SK-N-SH (cell line): ENCODE measurements at regions not wholly inside any gene's neighbourhood (a gene's known extent, or its start where the extent isn't known, plus 50 kb on each side); places are given as distances from the start of the nearest gene placed in this dataset.

Source experiments
- CTCF ChIA-PET: fragments of 300-600, 350-600 bp; formaldehyde crosslinking; extraction: SDS; loops from one replicate; lab custom pipeline; 2021; lab: Yijun Ruan, JAX
- POLR2A ChIA-PET: fragments of 350-600 bp; sonication (Branson Sonifier 250); formaldehyde crosslinking; extraction: SDS; loops from one replicate; lab custom pipeline; 2020; ENCODE audit warnings: antibody characterized with exemption, inconsistent platforms; lab: Yijun Ruan, JAX
- DNase-seq: peaks from one replicate; pipeline ENCODE4 v3.0.0; 2012
- H2AFZ ChIP-seq: fragments of 200-600 bp; sonication (generic); 2 replicates; pipeline ENCODE4 v1.8.1; 2016; ENCODE audit warnings: antibody characterized with exemption, mild to moderate bottlenecking, low read depth
- H3F3A ChIP-seq: fragments of 200-600 bp; sonication (generic); replicated peaks from 2 replicates; pipeline ENCODE3; 2016; ENCODE audit warnings: antibody characterized with exemption, mild to moderate bottlenecking; ENCODE audit not compliant: insufficient read depth
- H3K27ac ChIP-seq, 2 experiments: fragments of 200-500 bp in 1 of 2; fragments of 200-600 bp in 1 of 2; sonication (Bioruptor generic) in 1 of 2; sonication (generic), shearing (Covaris generic) in 1 of 2; 2 replicates each; pipeline versions ENCODE4 v1.5.1 to v1.6.1; 2014 to 2016; ENCODE audit warnings: low read depth in 2 of 2, inconsistent platforms in 1 of 2, low read length in 1 of 2, mild to moderate bottlenecking in 1 of 2, mixed read lengths in 1 of 2
- H3K27me3 ChIP-seq: fragments of 200-600 bp; sonication (generic), shearing (Covaris generic); 2 replicates; pipeline ENCODE4 v1.6.1; 2016; ENCODE audit warnings: mixed run types; ENCODE audit not compliant: insufficient read depth
- H3K36me3 ChIP-seq, 2 experiments: fragments of 200-500 bp in 1 of 2; fragments of 200-600 bp in 1 of 2; sonication (Bioruptor generic) in 1 of 2; sonication (generic) in 1 of 2; replicated peaks in 1 of 2; 2 replicates each; pipeline versions ENCODE3 to v1.5.1; 2014 to 2016; ENCODE audit warnings: low read length in 1 of 2, mild to moderate bottlenecking in 1 of 2; ENCODE audit not compliant: insufficient read depth in 2 of 2, control insufficient read depth in 1 of 2
- H3K4me1 ChIP-seq, 2 experiments: fragments of 200-500 bp in 1 of 2; fragments of 200-600 bp in 1 of 2; sonication (Bioruptor generic) in 1 of 2; sonication (generic), shearing (Covaris generic) in 1 of 2; 2 replicates each; pipeline versions ENCODE4 v1.5.1 to v1.6.1; 2014 to 2016; ENCODE audit warnings: low read depth in 1 of 2, low read length in 1 of 2, mixed run types in 1 of 2; ENCODE audit not compliant: insufficient read depth in 2 of 2, control insufficient read depth in 1 of 2
- H3K4me2 ChIP-seq: fragments of 200-600 bp; sonication (generic), shearing (Covaris generic); 2 replicates; pipeline ENCODE4 v1.6.1; 2017; ENCODE audit warnings: mixed run types
- H3K4me3 ChIP-seq, 2 experiments: fragments of 200-500 bp in 1 of 2; fragments of 200-600 bp in 1 of 2; sonication (Bioruptor generic) in 1 of 2; sonication (generic), shearing (Covaris generic) in 1 of 2; 2 replicates each; pipeline versions ENCODE4 v1.5.1 to v1.8.1; 2014 to 2016; ENCODE audit warnings: low read depth in 2 of 2, inconsistent platforms in 1 of 2, low read length in 1 of 2, mild to moderate bottlenecking in 1 of 2, mixed read lengths in 1 of 2, moderate library complexity in 1 of 2
- H3K79me2 ChIP-seq: fragments of 200-600 bp; sonication (generic); 2 replicates; pipeline ENCODE4 v1.8.1; 2017; ENCODE audit warnings: mild to moderate bottlenecking; ENCODE audit not compliant: insufficient read depth
- H3K9ac ChIP-seq: fragments of 200-600 bp; sonication (generic); 2 replicates; pipeline ENCODE4 v1.6.1; 2017; ENCODE audit warnings: mixed run types
- H3K9me2 ChIP-seq: fragments of 200-600 bp; sonication (generic); 2 replicates; pipeline ENCODE4 v1.6.1; 2017; ENCODE audit warnings: mixed run types
- H3K9me3 ChIP-seq: fragments of 200-600 bp; sonication (generic); 2 replicates; pipeline ENCODE4 v1.6.1; 2017; ENCODE audit warnings: mixed run types, mild to moderate bottlenecking, moderate library complexity
- H4K20me1 ChIP-seq: fragments of 200-600 bp; sonication (generic); 2 replicates; pipeline ENCODE4 v1.6.1; 2017; ENCODE audit warnings: mild to moderate bottlenecking, mixed run types; ENCODE audit not compliant: insufficient read depth
- CHD2 ChIP-seq: fragments of 150-350 bp; IDR thresholded peaks from 2 replicates; pipeline ENCODE4 v1.6.1; 2018; ENCODE audit warnings: low read length; ENCODE audit not compliant: partially characterized antibody
- EP300 ChIP-seq, 2 experiments: IDR thresholded peaks; 2 replicates each; pipeline versions ENCODE4 v1.4.0 to v1.6.1; 2012; ENCODE audit warnings: borderline replicate concordance in 1 of 2, low read depth in 1 of 2, low read length in 1 of 2
- FOSL2 ChIP-seq: IDR thresholded peaks from 2 replicates; pipeline ENCODE4 v1.4.0; 2012; ENCODE audit warnings: low read depth, mild to moderate bottlenecking, moderate library complexity, borderline replicate concordance
- JUND ChIP-seq: IDR thresholded peaks from 2 replicates; pipeline ENCODE4 v1.4.0; 2012
- MEF2A ChIP-seq: IDR thresholded peaks from 2 replicates; pipeline ENCODE4 v1.4.0; 2012; ENCODE audit warnings: low read depth, borderline replicate concordance
- POLR2AphosphoS5 ChIP-seq: IDR thresholded peaks from 2 replicates; pipeline ENCODE4 v1.6.1; 2012; ENCODE audit warnings: low read depth, low read length
- RAD21 ChIP-seq: IDR thresholded peaks from 2 replicates; pipeline ENCODE4 v1.6.1; 2012; ENCODE audit warnings: mild to moderate bottlenecking, low read length
- RCOR1 ChIP-seq: fragments of 150-350 bp; IDR thresholded peaks from 2 replicates; pipeline ENCODE4 v1.6.1; 2017; ENCODE audit warnings: antibody characterized with exemption, low read length
- RXRA ChIP-seq: IDR thresholded peaks from 2 replicates; pipeline ENCODE4 v1.4.0; 2012; ENCODE audit warnings: low read depth, mild to moderate bottlenecking, borderline replicate concordance
- SMC3 ChIP-seq: IDR thresholded peaks from 2 replicates; pipeline ENCODE4 v1.6.1; 2012; ENCODE audit warnings: low read depth, low read length, improper control_type of control experiment
- TCF12 ChIP-seq: IDR thresholded peaks from 2 replicates; pipeline ENCODE4 v1.4.0; 2012
- YY1 ChIP-seq: IDR thresholded peaks from 2 replicates; pipeline ENCODE4 v1.4.0; 2012; ENCODE audit warnings: low read depth, mild to moderate bottlenecking
- WGBS: methylation state at CpG from one replicate; pipeline ENCODE4 v1.1.6; 2017; ENCODE audit warnings: low lambda C conversion rate; 5-methylcytosine and 5-hydroxymethylcytosine counted together
- TF ChIP-seq, protein P1 (sequence below): IDR thresholded peaks from 2 replicates; pipeline ENCODE4 v1.6.1; 2012; ENCODE audit warnings: mild to moderate bottlenecking, low read depth, low read length, moderate library complexity
- TF ChIP-seq, protein P2 (sequence below): IDR thresholded peaks from 2 replicates; pipeline ENCODE4 v1.4.0; 2012; ENCODE audit warnings: low read depth
- TF ChIP-seq, protein P3 (sequence below): fragments of 150-350 bp; IDR thresholded peaks from 2 replicates; pipeline ENCODE4 v1.6.1; 2016; ENCODE audit warnings: mild to moderate bottlenecking, low read depth, low read length
- TF ChIP-seq, protein P4 (sequence below): IDR thresholded peaks from 2 replicates; pipeline ENCODE4; 2012

DNA sequence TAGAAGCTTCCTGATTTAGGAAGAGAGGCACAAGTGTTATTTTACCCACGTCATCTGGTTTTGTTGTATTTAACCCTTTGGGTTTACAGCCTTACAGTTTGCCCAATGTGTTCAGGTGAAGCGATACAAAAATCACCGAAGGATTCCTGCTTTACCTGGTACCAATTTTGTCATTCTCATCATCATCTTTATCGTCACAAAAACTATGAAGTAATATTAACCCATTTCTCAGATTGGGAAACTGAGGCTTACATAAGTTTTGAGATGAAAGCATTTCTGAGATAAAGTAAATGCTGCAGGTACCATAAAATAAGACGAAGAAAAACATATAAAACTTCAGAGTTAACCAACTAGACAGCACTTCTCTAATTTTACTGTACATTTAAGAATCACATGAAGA is 370.6 kb upstream of the OR4E1 start:
- Histone ChIP-seq H2AFZ (no peak overlapping the region), H3K79me2 (no peaks in the 10 kb centered on the region), H3K27me3 (no peaks in the 10 kb centered on the region; the same call in 1 of the 2 replicates), H3K9me2 (no peaks in the 10 kb centered on the region), H3K9me3 (no peaks in the 10 kb centered on the region), H3K9ac (no peak overlapping the region), H3F3A (no peaks in the 10 kb centered on the region), H3K36me3 (no peaks in the 10 kb centered on the region), H3K4me3 (no peak overlapping the region), H4K20me1 (no peaks in the 10 kb centered on the region), H3K4me1 (no peaks in the 10 kb centered on the region), H3K27ac (no peak overlapping the region), H3K4me2 (no peak overlapping the region)
- WGBS, result 2% methylated on average over 5 of the region's 5 CpGs
- DNase-seq, result no peak
- ChIA-PET POLR2A (no interaction called here), CTCF (no interaction called here)
- TF ChIP-seq, protein P1, sequence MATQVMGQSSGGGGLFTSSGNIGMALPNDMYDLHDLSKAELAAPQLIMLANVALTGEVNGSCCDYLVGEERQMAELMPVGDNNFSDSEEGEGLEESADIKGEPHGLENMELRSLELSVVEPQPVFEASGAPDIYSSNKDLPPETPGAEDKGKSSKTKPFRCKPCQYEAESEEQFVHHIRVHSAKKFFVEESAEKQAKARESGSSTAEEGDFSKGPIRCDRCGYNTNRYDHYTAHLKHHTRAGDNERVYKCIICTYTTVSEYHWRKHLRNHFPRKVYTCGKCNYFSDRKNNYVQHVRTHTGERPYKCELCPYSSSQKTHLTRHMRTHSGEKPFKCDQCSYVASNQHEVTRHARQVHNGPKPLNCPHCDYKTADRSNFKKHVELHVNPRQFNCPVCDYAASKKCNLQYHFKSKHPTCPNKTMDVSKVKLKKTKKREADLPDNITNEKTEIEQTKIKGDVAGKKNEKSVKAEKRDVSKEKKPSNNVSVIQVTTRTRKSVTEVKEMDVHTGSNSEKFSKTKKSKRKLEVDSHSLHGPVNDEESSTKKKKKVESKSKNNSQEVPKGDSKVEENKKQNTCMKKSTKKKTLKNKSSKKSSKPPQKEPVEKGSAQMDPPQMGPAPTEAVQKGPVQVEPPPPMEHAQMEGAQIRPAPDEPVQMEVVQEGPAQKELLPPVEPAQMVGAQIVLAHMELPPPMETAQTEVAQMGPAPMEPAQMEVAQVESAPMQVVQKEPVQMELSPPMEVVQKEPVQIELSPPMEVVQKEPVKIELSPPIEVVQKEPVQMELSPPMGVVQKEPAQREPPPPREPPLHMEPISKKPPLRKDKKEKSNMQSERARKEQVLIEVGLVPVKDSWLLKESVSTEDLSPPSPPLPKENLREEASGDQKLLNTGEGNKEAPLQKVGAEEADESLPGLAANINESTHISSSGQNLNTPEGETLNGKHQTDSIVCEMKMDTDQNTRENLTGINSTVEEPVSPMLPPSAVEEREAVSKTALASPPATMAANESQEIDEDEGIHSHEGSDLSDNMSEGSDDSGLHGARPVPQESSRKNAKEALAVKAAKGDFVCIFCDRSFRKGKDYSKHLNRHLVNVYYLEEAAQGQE, result no peak
- TF ChIP-seq CHD2 (no peak), POLR2AphosphoS5 (no peak), JUND (no peak), EP300 (IDR thresholded peaks at IDR 0.05; ENCODE audit: borderline replicate concordance in 1 of 2, low read depth in 1 of 2, low read length in 1 of 2) (no peak), RXRA (no peak), RAD21 (no peak), SMC3 (no peak)
- TF ChIP-seq, protein P2, sequence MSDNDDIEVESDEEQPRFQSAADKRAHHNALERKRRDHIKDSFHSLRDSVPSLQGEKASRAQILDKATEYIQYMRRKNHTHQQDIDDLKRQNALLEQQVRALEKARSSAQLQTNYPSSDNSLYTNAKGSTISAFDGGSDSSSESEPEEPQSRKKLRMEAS, result no peak

DNA sequence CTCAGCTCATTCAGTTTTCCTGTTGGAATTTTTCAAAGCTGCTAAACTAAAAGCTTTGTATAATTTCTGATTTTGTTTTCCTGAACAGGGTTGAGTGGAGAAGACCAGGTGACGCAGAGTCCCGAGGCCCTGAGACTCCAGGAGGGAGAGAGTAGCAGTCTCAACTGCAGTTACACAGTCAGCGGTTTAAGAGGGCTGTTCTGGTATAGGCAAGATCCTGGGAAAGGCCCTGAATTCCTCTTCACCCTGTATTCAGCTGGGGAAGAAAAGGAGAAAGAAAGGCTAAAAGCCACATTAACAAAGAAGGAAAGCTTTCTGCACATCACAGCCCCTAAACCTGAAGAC is 367.1 kb upstream of the OR4E1 start:
- TF ChIP-seq, protein P2, result no peak
- TF ChIP-seq TCF12, result no peak
- TF ChIP-seq FOSL2, result no peak
- no peak for TF ChIP-seq POLR2AphosphoS5
- no peak for TF ChIP-seq RCOR1
- TF ChIP-seq, protein P3, sequence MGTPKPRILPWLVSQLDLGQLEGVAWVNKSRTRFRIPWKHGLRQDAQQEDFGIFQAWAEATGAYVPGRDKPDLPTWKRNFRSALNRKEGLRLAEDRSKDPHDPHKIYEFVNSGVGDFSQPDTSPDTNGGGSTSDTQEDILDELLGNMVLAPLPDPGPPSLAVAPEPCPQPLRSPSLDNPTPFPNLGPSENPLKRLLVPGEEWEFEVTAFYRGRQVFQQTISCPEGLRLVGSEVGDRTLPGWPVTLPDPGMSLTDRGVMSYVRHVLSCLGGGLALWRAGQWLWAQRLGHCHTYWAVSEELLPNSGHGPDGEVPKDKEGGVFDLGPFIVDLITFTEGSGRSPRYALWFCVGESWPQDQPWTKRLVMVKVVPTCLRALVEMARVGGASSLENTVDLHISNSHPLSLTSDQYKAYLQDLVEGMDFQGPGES, result no peak
- TF ChIP-seq, protein P4, sequence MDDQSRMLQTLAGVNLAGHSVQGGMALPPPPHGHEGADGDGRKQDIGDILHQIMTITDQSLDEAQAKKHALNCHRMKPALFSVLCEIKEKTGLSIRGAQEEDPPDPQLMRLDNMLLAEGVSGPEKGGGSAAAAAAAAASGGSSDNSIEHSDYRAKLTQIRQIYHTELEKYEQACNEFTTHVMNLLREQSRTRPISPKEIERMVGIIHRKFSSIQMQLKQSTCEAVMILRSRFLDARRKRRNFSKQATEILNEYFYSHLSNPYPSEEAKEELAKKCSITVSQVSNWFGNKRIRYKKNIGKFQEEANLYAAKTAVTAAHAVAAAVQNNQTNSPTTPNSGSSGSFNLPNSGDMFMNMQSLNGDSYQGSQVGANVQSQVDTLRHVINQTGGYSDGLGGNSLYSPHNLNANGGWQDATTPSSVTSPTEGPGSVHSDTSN, result no peak
- TF ChIP-seq YY1, result no peak
- TF ChIP-seq EP300 (IDR thresholded peaks at IDR 0.05; ENCODE audit: borderline replicate concordance in 1 of 2, low read depth in 1 of 2, low read length in 1 of 2), result no peak
- TF ChIP-seq MEF2A, result no peak
- H3K27me3 ChIP-seq, result no peaks in the 10 kb centered on the region; the same call in 1 of the 2 replicates
- no peaks in the 10 kb centered on the region for H3K79me2 ChIP-seq
- H3K9ac ChIP-seq, result no peak overlapping the region
- WGBS, result 13% methylated on average over 3 of the region's 3 CpGs
- H3F3A ChIP-seq, result no peaks in the 10 kb centered on the region
- H3K4me1 ChIP-seq, result no peaks in the 10 kb centered on the region
- H3K4me2 ChIP-seq, result no peak overlapping the region
- DNase-seq, result no peak
- ChIA-PET POLR2A (no interaction called here), CTCF (interaction anchor here (1.0 to 1.4 kb wide), 3 partner anchors 39 to 57 kb away, joined by 3 to 4 read pairs (median 3); no protein-coding TSS in a partner anchor)
- no peaks in the 10 kb centered on the region for H4K20me1 ChIP-seq
- H2AFZ ChIP-seq, result no peak overlapping the region
- no peak overlapping the region for H3K27ac ChIP-seq
- H3K4me3 ChIP-seq, result no peak overlapping the region
- no peaks in the 10 kb centered on the region for H3K9me2 ChIP-seq
- H3K36me3 ChIP-seq, result no peaks in the 10 kb centered on the region
- H3K9me3 ChIP-seq, result no peaks in the 10 kb centered on the region
